GM03348 (cell line): ENCODE measurements at regions not wholly inside any gene's neighbourhood (a gene's known extent, or its start where the extent isn't known, plus 50 kb on each side); places are given as distances from the start of the nearest gene placed in this dataset.

Experiments used
- DNase-seq: peaks from one replicate; pipeline ENCODE4 v3.0.0; 2012; ENCODE audit warnings: low spot score

DNA sequence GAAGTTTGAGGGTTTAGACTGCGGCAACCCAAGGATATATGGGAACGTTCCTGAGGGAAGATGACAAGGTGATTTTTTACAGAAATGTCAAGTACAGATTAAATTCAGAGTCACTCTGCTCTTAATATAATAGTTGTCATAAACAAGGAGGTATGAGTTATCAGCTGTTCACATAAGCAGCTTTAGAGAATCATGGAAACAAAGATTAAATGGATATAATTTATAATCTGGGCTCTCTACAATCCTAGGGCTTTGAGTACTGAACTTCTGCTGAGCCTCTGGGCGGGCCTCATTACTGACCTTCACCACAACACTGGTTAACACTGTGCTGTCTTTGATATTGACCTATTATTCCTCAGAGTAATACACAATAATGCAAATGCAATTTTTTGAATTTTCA lies 577.8 kb downstream of the RPS29 start:
- no peak for DNase-seq

DNA sequence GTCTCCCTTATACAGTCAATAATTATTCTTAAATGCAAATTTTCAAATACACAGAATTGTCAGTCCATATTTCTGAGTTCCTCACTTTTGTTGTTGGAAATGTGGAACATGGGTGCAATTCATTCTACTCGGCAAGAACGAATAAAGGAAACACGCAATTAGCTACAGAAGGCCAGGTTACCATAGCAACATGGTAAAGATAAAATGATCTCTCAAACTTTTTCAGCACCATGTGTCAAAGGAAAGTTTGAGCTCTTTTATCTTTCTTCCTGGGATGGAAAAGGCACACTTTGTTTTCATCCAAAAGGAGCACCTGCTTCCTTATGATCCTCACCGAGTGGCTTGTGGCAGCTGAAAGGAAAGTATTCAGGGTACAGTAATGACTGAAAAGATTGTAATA lies 595.0 kb downstream of the RPS29 start:
- DNase-seq: no peak

DNA sequence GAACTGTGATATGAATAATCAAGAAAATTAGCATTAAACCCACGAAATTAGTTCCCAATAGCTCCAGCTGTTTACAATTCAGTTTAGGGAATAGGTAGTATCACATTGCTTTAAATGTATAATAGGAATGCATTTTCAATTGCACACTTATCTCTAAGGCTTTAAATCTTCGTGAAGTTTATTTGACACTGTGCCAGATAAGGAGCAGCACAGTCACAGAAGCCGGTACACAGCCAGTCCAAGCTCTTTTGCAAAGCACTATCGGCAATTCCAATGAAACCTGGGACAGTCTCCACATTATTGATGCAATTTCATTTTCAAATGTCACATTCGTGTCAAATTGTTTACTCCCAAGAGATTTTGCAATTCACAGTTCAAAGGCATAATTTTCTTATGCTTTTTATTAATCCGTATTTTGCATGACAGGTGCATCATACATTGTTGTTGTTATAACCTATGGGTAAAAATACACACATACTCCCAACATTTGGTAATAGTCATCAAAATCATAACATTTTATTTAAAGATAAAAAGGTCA lies 602.8 kb downstream of the RPS29 start:
- DNase-seq: no peak

- no peak for DNase-seq
Observed at GRCh38 chr14:48974994-48975393, 611.2 kb downstream of the RPS29 start.

DNA sequence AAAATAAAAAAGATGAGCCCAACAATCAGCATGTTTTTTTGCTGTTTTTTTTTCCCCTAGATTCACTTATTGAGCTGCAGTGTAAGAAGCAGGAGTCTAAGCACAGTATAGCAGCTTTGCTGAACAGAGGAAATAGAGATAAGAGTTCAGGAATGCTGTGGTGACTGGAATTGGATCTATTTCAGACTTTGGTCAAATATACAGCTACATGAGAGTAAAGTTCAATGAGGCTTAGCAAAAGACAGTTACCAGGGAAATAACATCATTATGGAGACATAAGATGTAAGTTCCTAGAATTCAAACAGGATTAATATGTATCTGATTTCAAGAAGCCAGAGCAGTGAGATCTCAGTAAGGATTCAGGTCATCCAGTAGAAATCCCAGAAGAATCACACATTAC lies 613.0 kb downstream of the RPS29 start:
- DNase-seq: no peak

GRCh38 chr14:48970943-48971342 lies 615.2 kb downstream of the RPS29 start:
- DNase-seq: no peak

- no peak for DNase-seq
Observed at GRCh38 chr14:48967419-48967818, 618.8 kb downstream of the RPS29 start.

DNA sequence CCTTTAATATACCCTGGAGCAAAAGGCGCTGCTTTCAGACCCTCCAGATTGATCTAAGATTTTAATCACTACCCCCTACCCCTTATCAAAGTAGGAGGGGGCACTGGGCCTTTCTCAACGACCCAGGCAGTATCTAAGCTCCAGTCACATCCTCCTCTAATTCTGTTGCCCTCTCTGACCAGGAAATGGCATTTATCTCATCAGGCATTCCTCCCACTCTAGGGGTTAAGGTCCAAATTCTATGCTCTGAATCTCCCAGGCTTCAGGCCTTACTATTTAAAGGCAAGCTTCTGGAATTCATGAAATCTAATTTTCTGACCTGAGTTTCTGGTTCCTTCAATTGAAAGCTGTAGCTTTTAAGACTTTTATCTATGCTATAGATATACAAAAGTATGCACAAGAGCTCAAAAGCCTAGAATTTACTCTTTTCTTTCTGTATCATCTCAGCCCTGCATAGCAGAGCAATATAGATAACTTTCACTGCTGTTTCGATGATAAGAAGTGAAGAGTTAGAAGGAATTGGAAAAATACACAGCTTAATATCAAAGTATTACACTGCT lies 622.9 kb downstream of the RPS29 start:
- DNase-seq: no peak

DNA sequence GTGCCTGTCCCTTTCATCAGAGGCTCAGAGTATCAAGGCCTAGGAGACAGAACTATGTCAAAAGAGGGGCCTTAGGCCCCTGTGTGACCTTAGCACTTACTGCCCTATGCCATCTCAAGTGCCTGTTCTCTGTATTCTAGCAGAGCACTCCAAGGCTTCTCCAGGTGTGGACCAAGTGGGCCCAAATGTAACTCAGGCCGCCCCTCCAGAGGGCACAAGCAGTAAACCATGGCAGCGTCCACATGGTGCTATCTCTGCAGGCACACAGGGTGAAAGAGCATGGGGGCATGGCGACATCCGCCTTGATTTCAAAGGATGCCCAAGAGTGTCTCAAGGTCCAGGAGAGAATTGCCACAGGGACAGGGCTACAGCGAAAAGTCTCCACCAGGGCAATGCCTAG lies 628.7 kb downstream of the RPS29 start:
- DNase-seq: no peak

GRCh38 chr14:48955857-48956256 lies 630.3 kb downstream of the RPS29 start:
- DNase-seq: no peak

DNA sequence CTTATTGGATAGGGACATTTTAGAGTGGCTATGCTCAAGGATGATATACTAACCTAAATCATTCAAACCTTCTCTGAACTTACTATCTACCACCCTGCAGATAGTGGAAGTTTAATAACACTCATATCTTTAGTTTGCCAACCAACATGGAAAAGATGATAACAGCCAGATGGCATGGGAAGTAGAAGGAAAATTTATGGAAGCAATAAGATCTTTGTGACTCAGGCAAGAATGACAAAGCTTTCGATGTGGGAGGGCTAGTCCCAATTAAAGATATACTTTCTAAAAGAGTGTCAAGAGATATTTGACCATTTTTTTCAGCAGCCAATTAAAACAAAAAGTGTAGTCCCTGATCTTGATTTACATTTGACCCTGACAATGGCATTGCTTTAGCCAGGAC lies 631.7 kb downstream of the RPS29 start:
- DNase-seq: no peak

DNA sequence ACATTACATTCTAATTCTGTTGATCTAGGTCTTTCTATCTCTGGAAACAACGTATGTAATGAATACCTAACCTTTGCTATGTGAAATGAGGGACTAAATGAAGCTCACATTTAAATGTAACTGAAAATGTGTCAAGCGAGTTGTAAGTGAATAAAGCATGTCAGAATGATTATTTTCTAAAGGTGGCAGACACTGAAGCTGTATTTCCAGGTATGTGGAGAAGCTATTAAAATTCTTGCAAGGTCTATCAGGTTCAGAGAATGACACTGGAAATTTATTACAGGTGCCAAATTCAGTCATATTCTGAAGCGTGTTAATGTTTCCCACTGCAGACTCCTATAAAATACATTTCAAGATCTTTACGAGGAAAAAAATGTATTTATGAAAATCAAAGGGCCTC lies 641.4 kb downstream of the RPS29 start:
- no peak for DNase-seq

- DNase-seq: no peak
Observed at GRCh38 chr14:48943913-48944312, 642.3 kb downstream of the RPS29 start.

- no peak for DNase-seq
Observed at GRCh38 chr14:48937541-48938195, 648.5 kb downstream of the RPS29 start.

DNA sequence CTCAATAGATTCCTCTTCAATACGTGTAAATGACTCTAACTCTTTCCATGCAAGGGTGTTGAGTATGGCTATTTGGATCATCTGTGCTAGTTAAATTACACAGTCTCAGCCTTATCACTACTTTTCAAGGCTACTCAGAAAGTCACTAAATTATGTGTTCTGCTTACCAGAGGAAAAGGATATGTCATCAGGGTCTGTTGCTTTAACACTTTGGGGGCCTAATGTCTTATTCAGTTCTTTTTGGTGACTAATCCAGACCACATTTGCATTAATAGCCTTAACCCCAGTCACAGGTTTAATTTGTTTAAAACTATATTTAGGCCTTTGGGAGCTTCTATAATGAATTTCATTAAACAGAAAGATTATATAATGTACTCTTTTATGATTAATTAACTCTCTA lies 649.3 kb downstream of the RPS29 start:
- no peak for DNase-seq

DNA sequence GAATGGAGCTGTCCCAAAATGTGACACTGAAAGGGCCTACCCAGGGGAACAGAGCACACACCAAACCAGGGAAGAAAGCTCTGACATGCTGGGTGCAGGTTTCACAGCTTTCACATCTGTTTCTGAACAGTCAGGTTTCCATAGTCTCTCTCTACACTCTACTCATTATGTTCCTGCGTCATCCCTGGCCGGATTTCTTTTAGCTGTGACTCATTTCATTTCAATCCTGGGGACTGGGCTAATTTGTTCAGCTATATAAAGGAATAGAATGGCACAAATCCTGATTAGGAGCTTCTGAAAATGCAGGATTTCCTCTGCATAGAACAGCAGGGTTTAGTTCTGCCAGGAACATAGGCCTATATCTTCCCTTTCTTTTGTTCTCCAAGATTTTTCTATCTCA lies 649.8 kb downstream of the RPS29 start:
- no peak for DNase-seq

GRCh38 chr14:48925184-48925583 lies 661.0 kb downstream of the RPS29 start:
- no peak for DNase-seq

DNA sequence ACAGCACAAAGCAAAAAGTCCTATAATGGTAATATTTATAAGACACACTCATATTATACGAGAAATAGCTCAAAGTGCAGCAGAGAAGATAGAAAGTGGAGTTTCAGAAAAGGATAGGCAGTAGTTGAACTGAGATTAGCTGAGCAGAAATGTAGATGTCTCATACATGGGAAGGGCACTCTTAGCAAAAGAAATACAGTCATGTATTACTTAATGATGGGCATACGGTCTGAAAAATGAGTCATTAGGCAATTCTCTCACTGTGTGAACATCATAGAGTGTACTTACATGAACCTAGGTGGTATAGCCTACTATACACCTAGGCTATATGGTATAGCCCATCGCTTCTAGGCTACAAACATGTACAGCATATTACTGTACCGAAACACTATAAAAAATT lies 671.3 kb downstream of the RPS29 start:
- DNase-seq: no peak

DNA sequence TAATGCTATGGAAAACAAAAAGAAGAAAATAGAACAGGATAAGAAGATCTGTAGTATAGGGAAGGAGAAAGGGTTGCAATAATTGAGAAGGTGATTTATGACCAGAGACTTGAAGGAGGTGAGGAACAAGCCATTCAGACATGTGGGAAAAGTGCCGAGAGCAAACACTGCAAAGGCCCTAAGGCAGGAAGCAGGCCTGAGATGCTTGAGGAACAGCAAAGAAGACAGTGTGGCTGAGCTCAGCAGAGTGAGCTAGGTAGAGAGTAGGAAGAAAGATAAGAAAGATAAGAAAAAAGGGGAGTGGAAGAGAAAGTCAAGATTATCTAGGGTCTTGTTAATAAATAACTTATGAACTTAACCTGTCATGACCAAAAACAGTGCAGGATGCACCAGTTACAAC lies 671.8 kb downstream of the RPS29 start:
- no peak for DNase-seq

DNA sequence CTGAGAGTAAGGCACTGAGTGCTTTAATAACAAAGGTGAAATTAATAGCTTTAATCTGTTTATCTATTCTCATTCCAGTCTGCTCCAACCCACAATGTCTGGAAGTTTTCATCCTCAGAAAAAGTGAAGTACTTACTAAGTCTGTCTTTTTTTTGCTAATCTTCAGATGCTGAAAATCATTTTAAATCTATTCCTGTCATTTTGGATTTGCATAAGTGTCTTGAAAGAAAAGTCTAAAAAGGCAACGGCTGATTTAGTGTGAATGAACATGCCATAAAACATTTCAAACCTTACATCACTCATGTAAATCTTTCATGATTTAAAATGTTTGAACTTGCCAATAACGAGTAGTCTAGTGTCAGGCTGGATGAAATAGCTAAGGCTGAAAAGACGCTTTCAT lies 685.6 kb downstream of the RPS29 start:
- DNase-seq: no peak

DNA sequence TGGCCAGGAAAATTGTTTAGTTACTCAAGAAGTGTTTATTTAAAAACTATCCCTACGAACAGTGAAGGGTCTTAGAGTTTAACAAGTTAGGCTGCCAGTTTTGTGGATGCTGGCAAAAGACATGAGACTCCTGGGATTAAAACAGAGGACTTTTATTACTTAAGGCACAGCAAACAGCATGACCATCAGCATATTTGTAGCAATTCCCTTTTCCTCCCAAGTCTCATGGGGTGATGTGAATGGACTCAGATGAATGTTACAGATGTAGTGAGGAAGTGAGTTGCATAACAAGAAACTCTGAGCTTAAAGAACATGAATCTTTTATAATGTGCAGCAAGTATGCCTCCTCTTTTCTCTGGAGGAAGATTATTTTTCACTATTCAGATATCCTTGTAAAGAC lies 695.8 kb downstream of the RPS29 start:
- no peak for DNase-seq

- no peak for DNase-seq
Observed at GRCh38 chr14:48876806-48877340, 709.3 kb downstream of the RPS29 start.

- DNase-seq: no peak
Observed at GRCh38 chr14:48874711-48875110, 711.5 kb downstream of the RPS29 start.

DNA sequence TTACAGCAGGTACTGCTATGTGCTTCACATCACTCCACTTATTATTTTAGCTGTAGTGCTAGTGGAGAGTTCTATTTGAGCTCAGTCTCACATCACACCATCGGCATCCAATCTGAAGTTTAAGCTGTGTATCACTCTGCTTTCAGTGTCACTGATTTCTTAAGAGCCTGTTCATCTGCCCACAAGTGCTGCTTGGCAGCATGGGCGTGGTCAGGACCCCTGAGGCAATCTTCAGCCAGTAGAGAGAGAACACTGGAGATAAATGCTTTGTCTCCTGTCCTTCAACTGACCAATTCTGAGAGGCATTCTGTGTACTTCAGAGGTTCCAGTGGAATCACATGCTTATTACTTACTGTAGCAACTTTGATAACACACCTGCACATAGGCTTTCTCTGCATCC lies 728.8 kb downstream of the RPS29 start:
- no peak for DNase-seq
